Loucy (cell line): ENCODE measurements at regions not wholly inside any gene's neighbourhood (a gene's known extent, or its start where the extent isn't known, plus 50 kb on each side); places are given as distances from the start of the nearest gene placed in this dataset.

Experiments
- H2AFZ ChIP-seq: fragments of 200-600 bp; sonication (generic); 2 replicates; pipeline ENCODE4 v1.6.0; 2016; ENCODE audit warnings: antibody characterized with exemption, mild to moderate bottlenecking, low read length, moderate library complexity
- H3F3A ChIP-seq: fragments of 200-600 bp; 2 replicates; pipeline ENCODE4 v1.6.0; 2016; ENCODE audit warnings: antibody characterized with exemption, low read depth, mild to moderate bottlenecking
- H3K27me3 ChIP-seq: fragments of 200-600 bp; sonication (generic); 2 replicates; pipeline ENCODE4 v1.6.1; 2014; ENCODE audit warnings: low read length, mild to moderate bottlenecking; ENCODE audit not compliant: insufficient read depth, poor library complexity, severe bottlenecking
- H3K36me3 ChIP-seq: fragments of 200-600 bp; sonication (generic); 2 replicates; pipeline ENCODE4 v1.6.1; 2016; ENCODE audit warnings: low read length; ENCODE audit not compliant: insufficient read depth
- H3K4me1 ChIP-seq: fragments of 200-600 bp; sonication (generic); 2 replicates; pipeline ENCODE4 v1.5.1; 2014; ENCODE audit warnings: low read length, mild to moderate bottlenecking; ENCODE audit not compliant: insufficient read depth, poor library complexity, severe bottlenecking
- H3K4me2 ChIP-seq: fragments of 200-600 bp; sonication (generic); 2 replicates; pipeline ENCODE4 v1.6.0; 2014; ENCODE audit warnings: antibody characterized with exemption, low read length, low read depth, mild to moderate bottlenecking; ENCODE audit not compliant: poor library complexity, severe bottlenecking
- H3K4me3 ChIP-seq: fragments of 200-600 bp; sonication (generic); 2 replicates; pipeline ENCODE4 v1.5.1; 2014; ENCODE audit warnings: low read length, mild to moderate bottlenecking, mixed read lengths; ENCODE audit not compliant: poor library complexity, severe bottlenecking
- H3K79me2 ChIP-seq: fragments of 200-600 bp; sonication (generic); 2 replicates; pipeline ENCODE4 v1.6.1; 2014; ENCODE audit warnings: low read length; ENCODE audit not compliant: insufficient read depth
- H3K9ac ChIP-seq: fragments of 200-600 bp; sonication (generic); 2 replicates; pipeline ENCODE4 v1.6.0; 2014; ENCODE audit warnings: mild to moderate bottlenecking, low read depth, low read length, moderate library complexity; ENCODE audit not compliant: poor library complexity, severe bottlenecking
- H3K9me2 ChIP-seq: fragments of 200-600 bp; sonication (generic); replicated peaks from 2 replicates; pipeline ENCODE4 v1.6.1; 2016; ENCODE audit warnings: low read depth, low read length, mixed read lengths
- H3K9me3 ChIP-seq: fragments of 200-600 bp; sonication (generic); 2 replicates; pipeline ENCODE4 v1.6.1; 2014; ENCODE audit warnings: mild to moderate bottlenecking, antibody characterized with exemption, low read length, low read depth; ENCODE audit not compliant: insufficient read depth
- H4K20me1 ChIP-seq: fragments of 200-600 bp; sonication (generic); 2 replicates; pipeline ENCODE4 v1.6.0; 2014; ENCODE audit warnings: antibody characterized with exemption, low read length, mild to moderate bottlenecking; ENCODE audit not compliant: insufficient read depth, poor library complexity, severe bottlenecking
- CTCF ChIP-seq: fragments of 200-600 bp; sonication (generic); conservative IDR thresholded peaks from 2 replicates; pipeline ENCODE4 v1.5.1; 2014; ENCODE audit warnings: mild to moderate bottlenecking, antibody characterized with exemption, low read length
- EZH2phosphoT487 ChIP-seq: fragments of 200-600 bp; IDR thresholded peaks from 2 replicates; pipeline ENCODE4 v1.6.1; 2018; ENCODE audit warnings: antibody characterized with exemption, mild to moderate bottlenecking, moderate library complexity, borderline replicate concordance

- Histone ChIP-seq H3K27me3 (no peaks in the 10 kb centered on the region), H3K9ac (no peak overlapping the region), H3K9me2 (no peaks in the 10 kb centered on the region), H3F3A (no peaks in the 10 kb centered on the region), H3K79me2 (no peaks in the 10 kb centered on the region), H4K20me1 (no peaks in the 10 kb centered on the region), H3K4me1 (no peaks in the 10 kb centered on the region), H3K4me2 (no peak overlapping the region), H3K9me3 (peaks cover 7% of the 10 kb centered on the region; the same call in 1 of the 2 replicates), H3K36me3 (no peaks in the 10 kb centered on the region), H3K4me3 (no peak overlapping the region), H2AFZ (no peak overlapping the region)
- TF ChIP-seq CTCF (no peak), EZH2phosphoT487 (no peak)
These were observed 110.2 kb upstream of the NAP1L1 start for GRCh38 chr12:76194724-76195123.

GRCh38 chr12:76193961-76194360 is 109.5 kb upstream of the NAP1L1 start:
- Histone ChIP-seq H3K9me2 (no peaks in the 10 kb centered on the region), H3K27me3 (no peaks in the 10 kb centered on the region), H3K9ac (no peak overlapping the region), H3K79me2 (no peaks in the 10 kb centered on the region), H3K4me3 (no peak overlapping the region), H4K20me1 (no peaks in the 10 kb centered on the region), H3K9me3 (peaks cover 7% of the 10 kb centered on the region; the same call in 1 of the 2 replicates), H3K4me2 (no peak overlapping the region), H3K4me1 (no peaks in the 10 kb centered on the region), H2AFZ (no peak overlapping the region), H3K36me3 (no peaks in the 10 kb centered on the region), H3F3A (no peaks in the 10 kb centered on the region)
- TF ChIP-seq CTCF (no peak), EZH2phosphoT487 (no peak)

- Histone ChIP-seq H3K4me2 (no peak overlapping the region), H2AFZ (no peak overlapping the region), H3K36me3 (no peaks in the 10 kb centered on the region), H3K79me2 (no peaks in the 10 kb centered on the region), H3K9me3 (no peaks in the 10 kb centered on the region), H3K4me3 (no peak overlapping the region), H4K20me1 (no peaks in the 10 kb centered on the region), H3K9me2 (no peaks in the 10 kb centered on the region), H3K9ac (no peak overlapping the region), H3K27me3 (no peaks in the 10 kb centered on the region), H3K4me1 (no peaks in the 10 kb centered on the region), H3F3A (no peaks in the 10 kb centered on the region)
- TF ChIP-seq EZH2phosphoT487 (no peak), CTCF (no peak)
These were observed 107.9 kb upstream of the NAP1L1 start for GRCh38 chr12:76192416-76192815.
